AG10803 (cell line): ENCODE measurements at regions not wholly inside any gene's neighbourhood (a gene's known extent, or its start where the extent isn't known, plus 50 kb on each side); places are given as distances from the start of the nearest gene placed in this dataset.

Experiments used
- DNase-seq: peaks from one replicate; pipeline ENCODE4 v3.0.0; 2010; ENCODE audit warnings: low read depth
- H3K4me3 ChIP-seq: 2 replicates; pipeline ENCODE4 v1.5.1; 2011; ENCODE audit warnings: mild to moderate bottlenecking, low read length, control low read depth
- TF ChIP-seq, protein P1 (sequence below): conservative IDR thresholded peaks from 2 replicates; pipeline ENCODE4 v1.5.1; 2011; ENCODE audit warnings: mild to moderate bottlenecking, low read length, control low read depth, inconsistent platforms

- no peak overlapping the region for H3K4me3 ChIP-seq
- no peak for DNase-seq
- TF ChIP-seq, protein P1, sequence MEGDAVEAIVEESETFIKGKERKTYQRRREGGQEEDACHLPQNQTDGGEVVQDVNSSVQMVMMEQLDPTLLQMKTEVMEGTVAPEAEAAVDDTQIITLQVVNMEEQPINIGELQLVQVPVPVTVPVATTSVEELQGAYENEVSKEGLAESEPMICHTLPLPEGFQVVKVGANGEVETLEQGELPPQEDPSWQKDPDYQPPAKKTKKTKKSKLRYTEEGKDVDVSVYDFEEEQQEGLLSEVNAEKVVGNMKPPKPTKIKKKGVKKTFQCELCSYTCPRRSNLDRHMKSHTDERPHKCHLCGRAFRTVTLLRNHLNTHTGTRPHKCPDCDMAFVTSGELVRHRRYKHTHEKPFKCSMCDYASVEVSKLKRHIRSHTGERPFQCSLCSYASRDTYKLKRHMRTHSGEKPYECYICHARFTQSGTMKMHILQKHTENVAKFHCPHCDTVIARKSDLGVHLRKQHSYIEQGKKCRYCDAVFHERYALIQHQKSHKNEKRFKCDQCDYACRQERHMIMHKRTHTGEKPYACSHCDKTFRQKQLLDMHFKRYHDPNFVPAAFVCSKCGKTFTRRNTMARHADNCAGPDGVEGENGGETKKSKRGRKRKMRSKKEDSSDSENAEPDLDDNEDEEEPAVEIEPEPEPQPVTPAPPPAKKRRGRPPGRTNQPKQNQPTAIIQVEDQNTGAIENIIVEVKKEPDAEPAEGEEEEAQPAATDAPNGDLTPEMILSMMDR = no peak
These were observed 651.9 kb upstream of the BCHE start for GRCh38 chr3:166488977-166489672.

DNA sequence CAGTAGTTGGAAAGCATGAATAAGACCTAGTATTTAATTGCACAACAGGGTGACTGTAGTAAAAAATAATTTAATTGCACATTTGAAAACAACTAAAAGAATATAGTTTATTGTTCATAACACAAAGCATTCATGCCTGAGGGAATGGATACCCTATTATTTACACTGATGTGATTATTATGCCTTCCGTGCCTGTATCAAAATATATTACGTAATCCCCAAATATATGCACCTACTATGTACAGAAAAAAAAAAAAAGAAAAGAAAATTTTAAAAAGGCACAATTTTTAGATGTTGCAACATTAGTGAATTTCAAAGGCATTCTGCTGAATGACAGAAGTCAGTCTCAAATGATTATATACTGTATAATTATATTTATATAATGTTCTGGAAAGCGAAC is 647.2 kb upstream of the BCHE start:
- TF ChIP-seq, protein P1 = no peak
- no peak overlapping the region for H3K4me3 ChIP-seq
- no peak for DNase-seq

DNA sequence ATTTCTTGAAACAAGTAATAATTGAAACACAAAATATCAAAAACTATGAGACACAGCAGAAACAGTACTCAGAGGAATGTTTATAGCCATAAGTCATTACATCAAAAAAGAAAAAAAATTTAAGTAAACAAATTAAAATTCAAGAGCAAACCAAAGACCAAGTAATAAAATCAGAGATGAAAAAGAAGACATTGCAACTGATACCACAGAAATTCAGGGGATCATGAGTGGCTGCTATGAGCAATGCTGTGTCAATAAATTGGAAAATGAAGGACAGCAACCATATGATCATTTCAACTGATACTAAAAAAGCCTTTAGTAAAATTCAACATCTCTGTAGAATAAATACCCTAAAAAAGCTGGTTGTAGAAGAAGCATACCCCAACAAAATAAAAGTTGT is 644.1 kb upstream of the BCHE start:
- no peak for DNase-seq
- TF ChIP-seq, protein P1 = no peak
- H3K4me3 ChIP-seq = no peak overlapping the region

GRCh38 chr3:166478356-166478755 is 641.1 kb upstream of the BCHE start:
- DNase-seq = no peak

GRCh38 chr3:166473501-166473900 is 636.3 kb upstream of the BCHE start:
- TF ChIP-seq, protein P1 = no peak
- H3K4me3 ChIP-seq = no peak overlapping the region
- no peak for DNase-seq

More at GRCh38 chr3:166478356-166478755, 641.1 kb upstream of the BCHE start:
- H3K4me3 ChIP-seq = no peak overlapping the region
- TF ChIP-seq, protein P1 = no peak

DNA sequence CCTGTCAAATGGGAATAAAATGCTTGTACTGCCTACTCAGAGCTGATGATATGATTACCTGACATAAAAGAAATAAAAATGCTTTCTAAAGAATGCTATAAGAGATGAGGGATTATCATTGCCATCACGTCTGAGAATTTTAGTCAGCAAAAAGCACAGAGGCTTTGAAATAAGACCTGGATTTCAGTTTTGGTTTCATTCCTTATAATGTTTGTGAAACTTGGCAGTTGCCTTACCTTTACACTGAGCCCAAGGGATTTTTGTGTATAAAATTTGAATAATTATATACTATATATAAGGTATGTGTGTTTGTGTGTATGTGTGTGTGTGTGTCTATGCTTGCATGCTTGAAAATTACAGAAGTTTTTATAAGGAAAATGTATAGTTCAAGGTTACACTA is 634.8 kb upstream of the BCHE start:
- TF ChIP-seq, protein P1 = no peak
- no peak overlapping the region for H3K4me3 ChIP-seq

GRCh38 chr3:166471074-166471767 is 634.0 kb upstream of the BCHE start:
- TF ChIP-seq, protein P1 = no peak
- no peak overlapping the region for H3K4me3 ChIP-seq
- DNase-seq = no peak

More for the DNA sequence above, 634.8 kb upstream of the BCHE start:
- DNase-seq = no peak
